Skeletal muscle cell (primary cell): ENCODE measurements at regions not wholly inside any gene's neighbourhood (a gene's known extent, or its start where the extent isn't known, plus 50 kb on each side); places are given as distances from the start of the nearest gene placed in this dataset.
"Not testable (repeated sequence)": the region's sequence is repeated elsewhere in the genome, so short reads cannot be mapped to it uniquely, and the experiment has no call there.

Experiments used
- DNase-seq: peaks from one replicate; pipeline ENCODE4 v3.0.0-alpha.2; 2010; ENCODE audit warnings: low read depth
- H3K4me3 ChIP-seq: 2 replicates; pipeline ENCODE4 v1.5.1; 2011; ENCODE audit warnings: low read depth, mild to moderate bottlenecking, control low read depth, low read length, moderate library complexity

GRCh38 chrX:121165930-121166359 is 118.5 kb downstream of the GLUD2 start:
- no peak for DNase-seq
- H3K4me3 ChIP-seq: no peak overlapping the region

- DNase-seq: no peak
- H3K4me3 ChIP-seq: no peak overlapping the region
Observed at GRCh38 chrX:121169099-121170035, 122.0 kb downstream of the GLUD2 start.

- H3K4me3 ChIP-seq: no peak overlapping the region
- DNase-seq: no peak
Observed at GRCh38 chrX:121172703-121173102, 125.3 kb downstream of the GLUD2 start.

- no peak overlapping the region for H3K4me3 ChIP-seq
- DNase-seq: no peak
Observed at GRCh38 chrX:121179972-121180371, 132.6 kb downstream of the GLUD2 start.

- DNase-seq: no peak
- H3K4me3 ChIP-seq: no peak overlapping the region
Observed at GRCh38 chrX:121191779-121192178, 144.4 kb downstream of the GLUD2 start.

GRCh38 chrX:121195719-121196118 is 148.3 kb downstream of the GLUD2 start:
- no peak for DNase-seq
- H3K4me3 ChIP-seq: no peak overlapping the region

GRCh38 chrX:121196872-121197444 is 149.5 kb downstream of the GLUD2 start:
- not testable (repeated sequence) for DNase-seq, H3K4me3 ChIP-seq

GRCh38 chrX:121208563-121208962 is 161.2 kb downstream of the GLUD2 start:
- DNase-seq: no peak
- no peak overlapping the region for H3K4me3 ChIP-seq

- no peak overlapping the region for H3K4me3 ChIP-seq
- no peak for DNase-seq
Observed at GRCh38 chrX:121216641-121217374, 169.4 kb downstream of the GLUD2 start.

GRCh38 chrX:121221322-121221977 is 174.0 kb downstream of the GLUD2 start:
- DNase-seq: no peak
- H3K4me3 ChIP-seq: no peak overlapping the region

- no peak overlapping the region for H3K4me3 ChIP-seq
- no peak for DNase-seq
Observed at GRCh38 chrX:121227888-121228287, 180.5 kb downstream of the GLUD2 start.

- no peak overlapping the region for H3K4me3 ChIP-seq
- DNase-seq: no peak
Observed at GRCh38 chrX:121231566-121232358, 184.4 kb downstream of the GLUD2 start.

GRCh38 chrX:121236040-121236439 is 188.6 kb downstream of the GLUD2 start:
- H3K4me3 ChIP-seq: no peak overlapping the region
- DNase-seq: no peak

- H3K4me3 ChIP-seq: no peak overlapping the region
- no peak for DNase-seq
Observed at GRCh38 chrX:121238093-121238492, 190.7 kb downstream of the GLUD2 start.

- no peak overlapping the region for H3K4me3 ChIP-seq
- DNase-seq: no peak
Observed at GRCh38 chrX:121244511-121244910, 197.1 kb downstream of the GLUD2 start.

- no peak overlapping the region for H3K4me3 ChIP-seq
- no peak for DNase-seq
Observed at GRCh38 chrX:121245763-121246162, 198.4 kb downstream of the GLUD2 start.

GRCh38 chrX:121254336-121254735 is 206.9 kb downstream of the GLUD2 start:
- H3K4me3 ChIP-seq: no peak overlapping the region
- DNase-seq: no peak

GRCh38 chrX:121256647-121257046 is 209.2 kb downstream of the GLUD2 start:
- DNase-seq: peak; percentile 51

GRCh38 chrX:121258545-121258944 is 211.1 kb downstream of the GLUD2 start:
- H3K4me3 ChIP-seq: no peak overlapping the region
- no peak for DNase-seq

More at GRCh38 chrX:121256647-121257046, 209.2 kb downstream of the GLUD2 start:
- no peak overlapping the region for H3K4me3 ChIP-seq
